ENCODE measurements at regions not wholly inside any gene's neighbourhood (a gene's known extent, or its start where the extent isn't known, plus 50 kb on each side); places are given as distances from the start of the nearest gene placed in this dataset.
"Not testable (repeated sequence)": the region's sequence is repeated elsewhere in the genome, so short reads cannot be mapped to it uniquely, and the experiment has no call there.

DNA sequence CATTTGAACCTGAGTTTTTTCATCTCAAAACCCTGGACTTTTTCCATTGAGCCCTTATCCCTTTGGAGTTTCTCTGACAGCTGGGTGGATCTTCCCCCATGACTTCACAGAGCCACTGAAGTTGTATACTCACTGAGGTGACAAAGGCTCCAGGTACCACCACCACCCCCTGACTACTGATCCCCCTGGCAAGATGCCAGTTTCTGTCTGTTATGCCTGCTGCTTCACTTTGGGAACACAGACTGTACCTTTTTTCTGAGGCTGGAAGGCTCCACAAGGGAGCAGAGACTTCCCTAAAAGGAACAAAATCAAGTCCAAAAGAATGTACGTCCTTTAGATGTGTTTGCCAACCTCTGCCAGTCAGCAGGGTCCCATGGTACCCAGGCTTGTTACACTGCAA, 160.3 kb upstream of the JADE1 start:
- no peak for DNase-seq (ENCODE audit: low spot score)

DNA sequence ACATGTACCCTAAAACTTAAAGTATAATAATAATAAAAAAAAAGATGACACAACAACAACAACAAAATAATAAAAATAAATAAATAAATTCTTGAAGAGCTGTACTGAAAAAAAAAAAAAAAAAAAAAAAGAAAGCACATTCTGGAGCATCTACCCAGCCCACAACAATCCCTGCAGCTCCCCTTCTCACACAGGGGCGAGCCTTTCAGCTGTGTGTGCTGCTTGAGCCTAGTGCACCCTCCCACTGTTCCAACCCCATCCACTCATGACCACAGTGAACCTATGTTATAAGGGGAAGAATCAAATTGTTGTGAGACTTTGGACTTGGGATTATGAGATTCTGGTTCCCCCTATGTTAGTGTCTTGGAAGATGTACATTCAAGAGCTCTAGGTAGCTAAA, 161.5 kb upstream of the JADE1 start:
- DNase-seq (ENCODE audit: low spot score) = no peak

DNA sequence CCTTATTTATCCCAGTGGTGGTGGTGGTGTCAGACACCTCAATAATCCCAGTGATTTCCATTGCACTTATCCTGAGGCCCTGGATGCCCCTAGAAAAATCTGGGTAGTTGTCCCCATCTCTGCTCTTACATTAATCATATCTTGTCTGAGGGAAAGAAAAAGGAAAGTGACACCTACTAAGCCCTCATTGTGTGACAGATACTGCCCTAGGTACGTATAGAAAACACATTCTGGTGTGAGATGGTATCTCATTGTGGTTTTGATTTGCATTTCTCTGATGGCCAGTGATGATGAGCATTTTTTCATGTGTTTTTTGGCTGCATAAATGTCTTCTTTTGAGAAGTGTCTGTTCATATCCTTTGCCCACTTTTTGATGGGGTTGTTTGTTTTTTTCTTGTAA, 162.6 kb upstream of the JADE1 start:
- not testable (repeated sequence) for DNase-seq (ENCODE audit: low spot score)

DNA sequence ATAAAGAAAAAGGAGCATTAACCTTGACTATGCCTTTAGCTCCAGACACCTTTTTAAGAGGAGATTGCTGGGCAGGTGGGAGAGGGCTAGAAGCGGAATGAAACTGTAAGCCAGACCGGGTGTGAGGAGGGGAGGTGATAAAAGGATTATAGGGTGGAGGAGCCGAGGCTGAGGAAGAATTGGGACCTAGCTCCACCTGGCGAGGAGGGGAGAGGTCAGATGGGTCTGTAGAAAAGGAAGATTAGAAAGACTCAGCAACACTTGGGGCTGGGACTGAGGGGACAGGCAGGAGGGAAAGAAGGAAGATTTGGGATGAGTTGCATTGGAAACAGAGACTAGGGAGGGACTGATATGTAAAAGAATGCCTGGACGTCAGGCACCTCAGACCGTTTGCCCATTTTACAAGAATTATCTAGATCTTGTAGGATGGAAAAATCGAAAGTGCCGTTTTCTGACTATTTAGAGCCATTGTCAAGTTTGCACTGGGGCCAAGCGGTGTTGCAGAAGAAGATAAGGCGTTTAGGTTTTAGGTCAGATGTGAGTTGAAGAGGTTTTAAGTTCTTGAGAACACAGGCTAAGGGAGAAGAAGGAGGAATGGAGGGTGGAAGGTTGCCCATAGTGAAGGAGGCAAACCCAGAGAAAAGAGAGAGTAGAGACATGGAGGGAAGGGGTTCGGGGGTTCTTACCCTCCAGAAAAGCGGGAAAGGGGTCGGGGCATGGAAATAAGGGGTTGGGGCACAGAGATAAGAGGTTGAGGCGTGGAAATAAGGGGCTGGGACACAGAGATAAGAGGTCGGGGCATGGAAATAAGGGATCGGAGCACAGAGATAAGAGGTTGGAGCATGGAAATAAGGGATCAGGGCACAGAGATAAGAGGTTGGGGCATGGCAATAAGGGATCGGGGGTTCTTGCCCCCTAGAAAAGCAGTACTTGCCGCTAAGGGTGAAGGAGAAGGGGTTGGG, 164.5 kb upstream of the JADE1 start:
- DNase-seq (ENCODE audit: low spot score) = not testable (repeated sequence)

DNA sequence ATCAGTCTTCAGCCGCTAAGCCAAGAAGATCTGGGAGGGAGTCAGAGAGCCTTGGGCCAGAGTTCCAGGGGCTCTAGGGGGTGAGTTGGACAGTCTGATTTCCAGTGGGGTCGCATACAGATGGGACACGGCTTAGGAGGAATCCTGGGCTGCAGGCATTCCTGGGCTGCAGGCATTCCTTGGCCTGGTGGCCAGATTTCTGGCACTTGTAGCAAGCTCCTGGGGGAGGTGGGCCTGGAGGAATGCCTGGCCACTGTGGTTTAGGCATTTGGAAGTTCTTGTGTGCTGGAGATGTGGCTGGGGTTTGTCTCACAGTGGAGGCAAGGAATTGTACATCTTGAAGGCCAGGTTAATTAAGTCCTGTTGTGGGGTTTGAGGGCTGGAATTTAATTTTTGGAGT, 165.4 kb upstream of the JADE1 start:
- not testable (repeated sequence) for DNase-seq (ENCODE audit: low spot score)

DNA sequence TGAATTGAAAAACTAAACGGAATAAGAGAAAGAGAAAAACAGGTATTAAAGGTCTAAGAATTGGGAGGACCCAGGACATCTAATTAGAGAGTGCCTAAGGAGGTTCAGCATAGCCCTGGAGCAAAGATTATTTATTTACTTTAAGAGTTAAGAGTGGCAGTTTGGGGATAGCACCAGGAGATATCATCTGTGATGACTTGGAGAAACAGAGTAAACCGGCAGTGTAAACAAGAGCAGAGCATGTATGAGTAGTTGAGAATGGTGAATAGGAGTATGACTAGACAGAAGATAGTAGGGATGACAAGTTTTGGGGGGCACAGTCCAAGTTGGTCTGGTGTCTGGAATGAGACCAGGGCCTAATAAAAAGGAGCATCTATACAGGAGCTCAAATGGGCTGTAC, 167.9 kb upstream of the JADE1 start:
- DNase-seq (ENCODE audit: low spot score) = not testable (repeated sequence)

DNA sequence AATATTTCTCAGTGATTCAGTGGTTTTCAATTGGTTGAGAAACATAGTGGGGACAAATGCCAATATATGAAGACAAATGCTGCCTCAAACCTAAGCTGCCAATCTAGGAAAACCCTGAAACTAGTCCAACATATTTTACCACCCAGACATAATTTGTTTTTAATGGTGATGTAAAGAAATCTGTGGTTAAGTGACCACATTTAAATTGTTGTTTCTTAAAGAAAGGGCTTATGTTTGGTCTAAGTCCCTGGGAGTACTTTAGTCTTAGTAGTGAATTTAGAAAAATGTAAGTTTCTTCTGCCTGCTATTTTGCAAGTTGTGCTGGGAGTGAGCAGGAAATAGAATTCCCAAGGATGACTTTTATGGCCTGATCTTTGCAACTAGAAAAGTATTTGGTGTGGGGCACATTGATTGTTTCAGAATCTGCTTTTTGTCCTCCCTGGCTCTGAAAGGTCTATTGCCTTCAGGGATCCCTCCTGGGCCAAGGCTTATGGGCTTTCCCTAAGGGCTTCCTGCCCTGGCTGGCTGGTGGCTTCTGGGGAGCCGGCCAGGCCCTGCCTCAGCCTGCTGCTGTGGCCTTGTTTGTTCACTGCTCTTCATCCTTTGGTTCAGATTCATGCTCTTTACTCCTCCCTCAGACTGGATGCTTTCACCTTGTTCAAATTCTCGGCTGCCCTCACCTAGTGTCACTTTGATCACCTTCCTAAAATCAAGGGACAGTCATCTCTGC, 169.8 kb upstream of the JADE1 start:
- peak; percentile 27 for DNase-seq (ENCODE audit: low spot score)

DNA sequence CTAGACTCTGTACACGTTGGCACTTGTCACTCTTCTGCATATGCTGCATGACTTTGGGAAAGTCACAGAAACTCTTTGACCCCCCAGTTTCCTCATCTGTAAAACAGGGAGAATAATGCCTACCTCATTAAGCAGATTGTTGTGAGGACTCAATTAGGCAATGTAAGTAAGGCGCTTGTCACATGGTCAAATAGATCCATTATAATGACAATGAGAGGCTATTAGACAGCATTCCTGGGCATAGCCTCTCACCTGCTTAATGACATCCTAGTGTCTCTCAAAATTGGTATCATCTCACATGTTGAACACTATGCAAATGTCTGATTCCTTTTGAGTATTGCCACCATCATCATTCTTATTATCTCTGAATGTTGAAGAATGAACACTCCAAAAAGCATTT, 172.6 kb upstream of the JADE1 start:
- DNase-seq (ENCODE audit: low spot score) = no peak

DNA sequence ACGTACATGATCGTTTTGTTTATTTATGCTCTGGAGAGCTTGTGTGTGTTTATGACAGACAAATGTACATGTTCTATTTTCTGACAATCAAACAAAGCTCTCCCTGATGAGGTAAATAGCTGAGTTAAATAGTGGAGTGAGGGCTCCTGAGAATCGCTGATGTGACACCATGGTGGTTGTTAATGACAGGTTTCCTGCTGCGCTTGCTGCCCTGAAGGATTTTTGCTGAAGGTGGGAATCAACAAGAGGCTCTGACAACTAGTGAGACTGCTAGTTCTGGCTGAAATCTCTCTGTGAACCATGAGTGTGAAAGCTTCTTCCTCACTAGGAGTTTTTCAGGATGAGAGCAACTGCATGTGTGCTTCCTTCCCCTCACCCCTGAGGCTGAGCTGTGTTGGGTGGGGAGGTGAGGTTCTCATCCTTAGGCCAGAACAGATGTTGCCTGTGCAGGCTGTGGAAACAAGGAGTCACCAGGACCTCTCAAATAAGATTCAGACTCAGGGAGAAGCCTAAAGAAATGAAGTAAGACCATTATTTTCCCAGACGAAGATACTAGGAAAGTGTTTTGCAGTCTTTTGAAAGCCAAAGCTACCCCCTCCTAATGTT, 173.4 kb upstream of the JADE1 start:
- DNase-seq (ENCODE audit: low spot score) = no peak

DNA sequence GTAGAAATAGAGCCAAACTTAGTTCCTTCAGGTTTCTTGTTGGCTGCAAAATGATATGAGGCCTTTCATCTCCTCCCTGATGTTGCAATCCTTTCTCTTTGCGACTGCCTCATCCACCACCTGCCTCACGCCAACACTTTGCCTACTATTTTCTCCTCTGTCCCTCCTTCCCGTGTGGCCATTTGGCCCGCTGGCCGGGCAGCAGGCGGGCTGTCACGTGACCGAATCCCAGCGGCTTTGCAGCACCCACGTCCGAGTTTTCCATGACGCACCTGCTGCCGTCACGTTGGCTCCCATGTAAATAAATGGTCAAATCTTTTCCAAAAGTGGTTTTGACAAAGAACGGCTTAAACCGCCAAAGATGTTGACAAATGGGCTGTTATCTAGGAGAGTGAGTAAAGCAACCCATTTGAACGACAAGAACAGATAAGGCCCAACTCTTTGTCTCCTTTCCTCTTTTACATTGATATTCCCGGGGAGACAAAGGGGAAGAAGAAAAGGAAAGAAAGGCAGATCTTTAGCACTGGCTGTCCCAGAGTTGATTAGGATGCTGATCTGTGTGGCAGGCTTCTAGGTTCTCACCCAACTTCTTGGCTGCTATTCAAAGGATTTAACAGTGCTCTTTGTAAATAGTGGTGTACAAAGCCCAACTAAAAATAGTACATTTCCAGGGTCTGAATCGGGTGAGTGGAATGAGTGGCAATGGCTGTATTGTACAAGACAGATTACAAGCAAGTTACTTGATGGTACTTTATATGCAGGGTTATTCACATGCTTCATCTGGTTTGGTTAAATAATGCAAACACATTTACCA, 174.2 kb upstream of the JADE1 start:
- no peak for DNase-seq (ENCODE audit: low spot score)

DNA sequence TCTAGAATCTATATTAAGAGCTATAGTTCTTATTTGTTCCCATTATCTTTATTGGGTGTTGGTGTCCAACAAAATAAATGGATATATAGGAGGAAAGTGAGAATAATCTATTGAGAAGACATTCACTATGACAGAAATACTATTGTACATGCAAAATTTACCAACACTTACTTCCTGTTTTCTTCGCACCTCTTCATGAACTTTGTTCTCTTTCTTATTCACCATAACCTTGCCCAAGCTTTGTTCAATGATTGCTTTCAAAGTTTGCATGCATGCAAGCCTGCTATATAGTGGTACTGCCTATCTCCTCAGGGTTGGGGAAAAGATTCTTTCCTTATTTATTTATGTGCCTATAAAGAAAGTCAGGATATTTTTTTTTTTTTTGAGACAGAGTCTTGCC, 176.4 kb upstream of the JADE1 start:
- no peak for DNase-seq (ENCODE audit: low spot score)

DNA sequence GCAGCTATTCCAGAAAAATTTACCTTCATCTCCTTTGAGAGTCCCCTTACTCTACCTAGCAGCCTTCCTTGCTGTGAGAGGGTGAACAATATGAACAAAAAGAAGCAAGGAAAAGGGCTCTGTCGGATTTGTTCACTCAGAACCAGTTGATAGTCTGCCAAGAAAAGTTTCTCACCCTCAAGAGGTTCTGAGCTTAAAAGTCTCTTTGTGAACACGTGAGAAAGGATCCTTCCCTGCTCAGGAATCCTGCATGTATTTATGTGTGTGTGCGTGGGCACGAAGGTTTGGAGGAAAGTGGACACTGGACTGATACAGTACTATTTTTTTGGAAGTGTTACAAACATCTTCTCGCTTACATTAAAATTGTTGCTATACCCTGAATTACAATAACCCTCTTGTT, 178.6 kb upstream of the JADE1 start:
- DNase-seq (ENCODE audit: low spot score) = no peak

DNA sequence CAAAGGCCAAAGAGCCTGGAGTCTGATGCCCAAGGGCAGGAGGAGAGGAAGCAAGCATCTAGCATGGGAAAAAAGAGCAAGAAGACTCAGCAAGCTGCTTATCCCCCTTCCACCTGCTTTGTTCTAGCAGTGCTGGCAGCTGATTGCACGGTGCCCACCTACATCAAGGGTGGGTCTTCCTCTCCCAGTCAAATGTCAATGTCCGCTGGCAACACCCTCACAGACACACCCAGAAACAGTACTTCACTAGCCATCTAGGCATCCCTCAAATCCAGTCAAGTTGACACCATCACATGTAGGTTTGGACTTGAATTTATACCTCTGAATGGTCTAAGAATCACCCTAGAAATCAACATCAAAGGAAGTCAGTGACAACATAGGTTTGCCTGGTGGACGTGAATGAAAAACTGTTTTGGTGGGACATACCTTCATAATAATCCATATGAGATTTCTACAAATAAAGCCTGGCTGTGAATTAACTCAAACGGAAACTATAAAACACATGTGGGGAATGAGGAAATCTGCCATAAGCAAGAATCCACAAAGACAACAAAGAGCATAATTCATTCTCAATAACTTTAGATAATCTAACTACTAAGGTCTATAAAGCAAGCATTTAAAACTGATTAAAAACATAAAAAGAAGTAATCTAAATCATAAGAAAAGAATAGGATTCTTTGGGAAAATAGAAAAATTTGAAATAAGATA, 185.8 kb upstream of the JADE1 start:
- no peak for DNase-seq (ENCODE audit: low spot score)

DNA sequence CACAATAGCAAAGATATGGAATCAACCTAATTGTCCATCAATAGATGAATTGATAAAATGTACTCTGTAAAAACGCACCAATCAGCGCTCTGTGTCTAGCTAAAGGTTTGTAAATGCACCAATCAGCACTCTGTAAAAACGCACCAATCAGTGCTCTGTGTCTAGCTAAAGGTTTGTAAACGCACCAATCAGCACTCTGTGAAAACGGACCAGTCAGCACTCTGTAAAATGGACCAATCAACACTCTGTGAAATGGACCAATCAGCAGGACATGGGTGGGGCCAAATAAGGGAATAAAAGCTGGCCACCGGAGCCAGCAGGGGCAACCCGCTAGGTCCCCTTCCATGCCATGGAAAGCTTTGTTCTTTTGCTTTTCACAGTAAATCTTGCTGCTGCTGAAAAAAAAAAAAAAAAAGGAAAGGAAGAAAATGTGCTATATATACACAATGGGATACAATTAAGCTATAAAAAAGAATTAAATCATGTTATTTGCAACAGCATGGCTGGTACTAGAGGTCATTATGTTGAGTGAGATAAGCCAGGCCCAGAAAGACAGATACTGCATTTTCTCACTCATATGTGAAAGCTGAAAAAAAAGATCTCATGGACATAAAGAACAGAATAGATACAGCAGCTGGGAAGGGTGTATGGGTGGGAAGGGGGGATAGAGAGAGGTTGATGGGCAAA, 189.1 kb upstream of the JADE1 start:
- not testable (repeated sequence) for DNase-seq (ENCODE audit: low spot score)

DNA sequence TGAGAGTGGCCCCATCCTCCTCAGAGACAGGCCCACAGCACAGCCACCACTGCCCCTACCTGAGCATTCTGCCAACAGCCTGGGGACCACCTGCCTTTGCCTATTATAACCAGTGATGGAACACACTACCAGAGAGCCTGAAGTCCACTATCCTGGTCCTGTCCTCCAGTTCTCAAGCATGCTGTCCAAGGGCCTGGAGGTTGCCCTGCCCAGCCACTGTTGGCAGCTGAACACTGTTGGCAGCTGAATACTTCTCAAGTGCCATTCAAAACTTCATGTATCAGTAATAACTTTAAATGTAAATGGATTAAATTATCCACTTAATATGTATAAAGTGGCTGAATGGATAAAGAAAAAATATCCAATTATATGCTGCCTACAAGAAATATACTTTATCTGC, 194.3 kb upstream of the JADE1 start:
- DNase-seq (ENCODE audit: low spot score) = no peak

DNA sequence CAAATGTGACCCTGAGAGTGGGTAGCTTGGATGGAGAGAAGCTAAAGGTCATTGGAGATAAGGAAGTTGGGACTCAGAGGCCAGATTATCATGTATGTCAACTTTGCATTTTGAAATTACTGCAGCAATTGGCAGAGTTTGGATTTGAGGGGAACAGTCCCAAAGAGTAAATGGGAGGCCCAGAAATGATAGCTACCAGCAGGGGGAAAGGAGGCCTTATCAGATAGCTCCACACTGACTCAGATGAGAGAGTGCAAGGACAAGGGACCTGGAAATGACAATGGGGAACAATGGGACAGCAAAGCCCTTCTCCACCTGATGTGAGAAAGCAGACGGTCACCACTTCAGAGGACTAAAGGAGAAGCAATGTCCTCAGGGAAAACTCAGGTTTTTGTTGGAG, 201.5 kb upstream of the JADE1 start:
- no peak for DNase-seq (ENCODE audit: low spot score)

DNA sequence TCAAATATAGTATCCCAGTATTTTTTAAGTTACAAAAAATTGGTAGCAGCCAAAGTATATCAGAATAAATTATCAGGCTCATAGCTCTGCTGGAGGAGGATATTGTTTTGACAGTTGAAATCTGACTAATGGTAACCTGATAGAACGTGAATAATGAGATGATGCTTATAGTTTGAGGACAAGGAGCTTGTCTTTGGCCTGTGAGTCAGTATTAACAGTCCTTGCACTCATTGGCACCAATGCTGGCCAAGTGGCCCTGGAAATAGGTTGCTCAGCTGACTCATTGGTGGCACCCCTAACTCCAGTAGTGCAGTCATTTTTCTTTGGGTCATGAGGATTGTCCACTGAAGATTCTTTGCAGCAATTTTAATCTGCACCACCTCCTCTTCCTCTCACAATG, 203.3 kb upstream of the JADE1 start:
- DNase-seq (ENCODE audit: low spot score) = peak; percentile 18

DNA sequence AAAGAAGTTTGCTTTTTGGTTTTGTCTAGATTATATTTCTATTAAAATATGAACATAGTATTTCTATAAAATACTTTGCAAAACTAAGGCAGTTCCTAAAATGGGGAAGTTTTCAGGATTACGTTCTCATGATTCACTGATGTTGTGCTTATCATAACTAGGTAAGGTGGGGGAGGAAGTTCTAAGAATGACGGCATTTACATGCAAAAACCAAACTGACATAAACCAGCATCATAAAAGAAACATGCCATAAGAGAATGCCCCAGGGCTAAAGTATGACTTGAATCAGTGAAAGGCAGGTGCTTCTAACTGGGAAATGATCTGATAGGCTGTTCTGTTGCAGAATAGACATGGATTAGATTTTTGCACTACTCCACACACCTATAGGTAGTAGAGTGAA, 204.7 kb upstream of the JADE1 start:
- no peak for DNase-seq (ENCODE audit: low spot score)

DNA sequence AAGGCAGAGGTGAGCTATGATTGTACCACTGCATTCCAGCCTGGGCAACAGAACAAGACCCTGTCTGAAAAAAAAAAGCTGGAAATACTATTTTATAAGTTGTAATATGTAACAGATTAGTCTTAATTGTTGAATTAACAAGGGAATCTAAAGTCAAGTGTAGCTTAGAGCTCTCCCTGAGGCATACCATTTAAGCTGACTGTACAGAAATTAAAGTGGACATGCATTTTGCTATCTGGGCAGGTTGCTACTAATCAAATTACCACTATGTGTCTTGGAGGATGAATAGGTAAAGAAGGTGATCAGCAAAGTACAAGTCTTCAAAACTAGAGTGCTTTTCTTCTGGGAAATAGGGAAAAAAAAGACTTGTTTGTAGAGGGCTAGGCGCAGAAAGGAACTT, 205.3 kb upstream of the JADE1 start:
- DNase-seq (ENCODE audit: low spot score) = no peak

DNA sequence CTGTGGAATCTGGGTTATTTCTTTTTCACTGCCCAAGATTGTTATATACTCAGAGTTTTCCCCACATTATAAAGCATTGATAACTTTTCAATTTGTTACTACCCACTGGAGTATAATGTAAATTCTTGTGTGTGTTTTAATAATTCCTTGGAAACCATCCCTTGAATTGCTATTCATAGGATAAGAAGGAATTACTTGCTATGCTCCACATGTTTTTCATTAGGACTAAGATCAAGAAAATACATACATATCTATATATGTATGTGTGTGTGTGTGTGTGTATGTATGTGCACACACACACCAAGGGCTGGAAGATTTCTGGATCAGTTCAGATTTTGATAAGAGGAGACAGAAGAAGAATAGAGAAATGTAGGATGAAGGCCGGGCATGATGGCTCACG, 206.4 kb upstream of the JADE1 start:
- DNase-seq (ENCODE audit: low spot score) = no peak
